ENCODE measurements at regions not wholly inside any gene's neighbourhood (a gene's known extent, or its start where the extent isn't known, plus 50 kb on each side); places are given as distances from the start of the nearest gene placed in this dataset.

GRCh38 chr22:48352086-48352911, 1475.4 kb downstream of the BRD1 start:
- no peak for DNase-seq (ENCODE audit: low spot score)

GRCh38 chr22:48351376-48352085, 1476.1 kb downstream of the BRD1 start:
- no peak for DNase-seq (ENCODE audit: low spot score)

GRCh38 chr22:48350456-48350855, 1477.2 kb downstream of the BRD1 start:
- DNase-seq (ENCODE audit: low spot score) = no peak

GRCh38 chr22:48348855-48349254, 1478.8 kb downstream of the BRD1 start:
- no peak for DNase-seq (ENCODE audit: low spot score)

- DNase-seq (ENCODE audit: low spot score) = no peak
Measured at GRCh38 chr22:48347311-48347710, 1480.4 kb downstream of the BRD1 start.

GRCh38 chr22:48346911-48347310, 1480.8 kb downstream of the BRD1 start:
- no peak for DNase-seq (ENCODE audit: low spot score)

- no peak for DNase-seq (ENCODE audit: low spot score)
Measured at GRCh38 chr22:48346311-48346710, 1481.4 kb downstream of the BRD1 start.

- no peak for DNase-seq (ENCODE audit: low spot score)
Measured at GRCh38 chr22:48345631-48346030, 1482.0 kb downstream of the BRD1 start.

- no peak for DNase-seq (ENCODE audit: low spot score)
Measured at GRCh38 chr22:48343461-48343860, 1484.2 kb downstream of the BRD1 start.

- DNase-seq (ENCODE audit: low spot score) = no peak
Measured at GRCh38 chr22:48342732-48343131, 1484.9 kb downstream of the BRD1 start.

- no peak for DNase-seq (ENCODE audit: low spot score)
Measured at GRCh38 chr22:48342016-48342415, 1485.7 kb downstream of the BRD1 start.

- peak; percentile 30 for DNase-seq (ENCODE audit: low spot score)
Measured at GRCh38 chr22:48340727-48341709, 1486.7 kb downstream of the BRD1 start.

- no peak for DNase-seq (ENCODE audit: low spot score)
Measured at GRCh38 chr22:48340191-48340590, 1487.5 kb downstream of the BRD1 start.

- DNase-seq (ENCODE audit: low spot score) = no peak
Measured at GRCh38 chr22:48338793-48339705, 1488.6 kb downstream of the BRD1 start.

GRCh38 chr22:48337957-48338792, 1489.5 kb downstream of the BRD1 start:
- DNase-seq (ENCODE audit: low spot score) = no peak

- DNase-seq (ENCODE audit: low spot score) = no peak
Measured at GRCh38 chr22:48336339-48337060, 1491.2 kb downstream of the BRD1 start.

- no peak for DNase-seq (ENCODE audit: low spot score)
Measured at GRCh38 chr22:48335442-48336139, 1492.1 kb downstream of the BRD1 start.

GRCh38 chr22:48334971-48335370, 1492.7 kb downstream of the BRD1 start:
- no peak for DNase-seq (ENCODE audit: low spot score)
